22Rv1 (cell line): ENCODE measurements at regions not wholly inside any gene's neighbourhood (a gene's known extent, or its start where the extent isn't known, plus 50 kb on each side); places are given as distances from the start of the nearest gene placed in this dataset.

Experiments used
- CTCF ChIP-seq: fragments of 450-650 bp; IDR thresholded peaks from 2 replicates; pipeline ENCODE4 v1.5.1; 2017; ENCODE audit warnings: mild to moderate bottlenecking
- ZFX ChIP-seq: fragments of 450-650 bp; IDR thresholded peaks from 2 replicates; pipeline ENCODE4 v1.6.1; 2017; ENCODE audit warnings: antibody characterized with exemption, borderline replicate concordance

- TF ChIP-seq CTCF (no peak), ZFX (no peak)
Observed at GRCh38 chr2:137824501-137824900, 139.8 kb upstream of the HNMT start.
